ENCODE measurements at regions not wholly inside any gene's neighbourhood (a gene's known extent, or its start where the extent isn't known, plus 50 kb on each side); places are given as distances from the start of the nearest gene placed in this dataset.

DNA sequence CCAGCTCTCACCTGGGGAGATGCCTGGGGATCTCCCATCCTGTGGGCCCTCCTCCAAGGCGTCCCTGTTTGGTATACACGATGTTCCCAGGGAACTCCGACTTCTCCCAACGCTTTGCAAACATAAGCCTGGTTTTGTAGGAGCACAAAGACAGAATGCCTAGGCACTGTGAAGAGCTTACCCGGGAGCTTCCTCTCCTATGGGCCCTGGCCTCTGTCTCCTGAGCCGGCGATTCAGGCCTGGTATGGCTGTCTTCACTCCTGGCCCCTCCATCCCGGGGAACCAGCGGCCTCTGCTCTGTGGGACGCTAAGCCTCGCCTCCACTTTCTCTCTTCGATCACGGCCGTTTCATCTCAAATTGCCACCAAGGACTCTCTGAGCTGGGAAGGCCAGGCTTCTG, 59.6 kb upstream of the ACTRT2 start:
- DNase-seq (ENCODE audit: low read depth) = no peak
- no peak overlapping the region for H3K4me3 ChIP-seq (ENCODE audit: low read depth, low read length)
- TF ChIP-seq, protein P1, sequence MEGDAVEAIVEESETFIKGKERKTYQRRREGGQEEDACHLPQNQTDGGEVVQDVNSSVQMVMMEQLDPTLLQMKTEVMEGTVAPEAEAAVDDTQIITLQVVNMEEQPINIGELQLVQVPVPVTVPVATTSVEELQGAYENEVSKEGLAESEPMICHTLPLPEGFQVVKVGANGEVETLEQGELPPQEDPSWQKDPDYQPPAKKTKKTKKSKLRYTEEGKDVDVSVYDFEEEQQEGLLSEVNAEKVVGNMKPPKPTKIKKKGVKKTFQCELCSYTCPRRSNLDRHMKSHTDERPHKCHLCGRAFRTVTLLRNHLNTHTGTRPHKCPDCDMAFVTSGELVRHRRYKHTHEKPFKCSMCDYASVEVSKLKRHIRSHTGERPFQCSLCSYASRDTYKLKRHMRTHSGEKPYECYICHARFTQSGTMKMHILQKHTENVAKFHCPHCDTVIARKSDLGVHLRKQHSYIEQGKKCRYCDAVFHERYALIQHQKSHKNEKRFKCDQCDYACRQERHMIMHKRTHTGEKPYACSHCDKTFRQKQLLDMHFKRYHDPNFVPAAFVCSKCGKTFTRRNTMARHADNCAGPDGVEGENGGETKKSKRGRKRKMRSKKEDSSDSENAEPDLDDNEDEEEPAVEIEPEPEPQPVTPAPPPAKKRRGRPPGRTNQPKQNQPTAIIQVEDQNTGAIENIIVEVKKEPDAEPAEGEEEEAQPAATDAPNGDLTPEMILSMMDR (IDR thresholded peaks at IDR 0.05; ENCODE audit: control insufficient read depth, extremely low read depth, insufficient read depth) = no peak

- DNase-seq (ENCODE audit: low read depth) = no peak
- H3K4me3 ChIP-seq (ENCODE audit: low read depth, low read length) = no peak overlapping the region
- TF ChIP-seq, protein P1 (IDR thresholded peaks at IDR 0.05; ENCODE audit: control insufficient read depth, extremely low read depth, insufficient read depth) = no peak
These were observed 59.2 kb upstream of the ACTRT2 start for GRCh38 chr1:2962061-2962460.

GRCh38 chr1:2962541-2962940, 58.7 kb upstream of the ACTRT2 start:
- no peak overlapping the region for H3K4me3 ChIP-seq (ENCODE audit: low read depth, low read length)
- TF ChIP-seq, protein P1 (IDR thresholded peaks at IDR 0.05; ENCODE audit: control insufficient read depth, extremely low read depth, insufficient read depth) = no peak

GRCh38 chr1:2962946-2963345, 58.3 kb upstream of the ACTRT2 start:
- H3K4me3 ChIP-seq (ENCODE audit: low read depth, low read length) = no peak overlapping the region
- DNase-seq (ENCODE audit: low read depth) = no peak
- TF ChIP-seq, protein P1 (IDR thresholded peaks at IDR 0.05; ENCODE audit: control insufficient read depth, extremely low read depth, insufficient read depth) = no peak

More at GRCh38 chr1:2962541-2962940, 58.7 kb upstream of the ACTRT2 start:
- DNase-seq (ENCODE audit: low read depth) = no peak

DNA sequence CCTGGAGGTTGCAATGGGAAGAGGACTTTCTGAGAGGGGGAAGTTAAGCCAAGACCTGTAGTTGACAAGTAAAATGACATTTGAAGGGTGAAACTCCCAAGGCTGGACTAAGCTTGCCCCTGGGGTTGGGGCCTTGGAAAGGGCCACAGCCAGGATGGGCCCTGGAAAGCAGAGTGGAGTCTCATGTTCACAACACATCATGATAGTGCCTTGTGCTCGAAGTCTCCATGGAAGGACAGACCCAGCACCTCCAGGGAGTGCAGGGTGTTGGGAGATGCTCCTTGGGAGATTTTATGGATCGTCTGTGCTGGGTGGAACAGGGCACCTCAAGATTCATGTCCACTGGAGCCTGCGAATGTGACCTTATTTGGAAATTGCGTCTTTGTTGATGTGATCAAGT, 55.6 kb upstream of the ACTRT2 start:
- no peak for DNase-seq (ENCODE audit: low read depth)
- TF ChIP-seq, protein P1 (IDR thresholded peaks at IDR 0.05; ENCODE audit: control insufficient read depth, extremely low read depth, insufficient read depth) = no peak
- no peak overlapping the region for H3K4me3 ChIP-seq (ENCODE audit: low read depth, low read length)

GRCh38 chr1:2966449-2967328, 54.6 kb upstream of the ACTRT2 start:
- DNase-seq (ENCODE audit: low read depth) = no peak
- TF ChIP-seq, protein P1 (IDR thresholded peaks at IDR 0.05; ENCODE audit: control insufficient read depth, extremely low read depth, insufficient read depth) = no peak
- no peak overlapping the region for H3K4me3 ChIP-seq (ENCODE audit: low read depth, low read length)

GRCh38 chr1:2967329-2967725, 53.9 kb upstream of the ACTRT2 start:
- no peak overlapping the region for H3K4me3 ChIP-seq (ENCODE audit: low read depth, low read length)
- DNase-seq (ENCODE audit: low read depth) = no peak
- TF ChIP-seq, protein P1 (IDR thresholded peaks at IDR 0.05; ENCODE audit: control insufficient read depth, extremely low read depth, insufficient read depth) = no peak
